ENCODE measurements at regions not wholly inside any gene's neighbourhood (a gene's known extent, or its start where the extent isn't known, plus 50 kb on each side); places are given as distances from the start of the nearest gene placed in this dataset.

DNA sequence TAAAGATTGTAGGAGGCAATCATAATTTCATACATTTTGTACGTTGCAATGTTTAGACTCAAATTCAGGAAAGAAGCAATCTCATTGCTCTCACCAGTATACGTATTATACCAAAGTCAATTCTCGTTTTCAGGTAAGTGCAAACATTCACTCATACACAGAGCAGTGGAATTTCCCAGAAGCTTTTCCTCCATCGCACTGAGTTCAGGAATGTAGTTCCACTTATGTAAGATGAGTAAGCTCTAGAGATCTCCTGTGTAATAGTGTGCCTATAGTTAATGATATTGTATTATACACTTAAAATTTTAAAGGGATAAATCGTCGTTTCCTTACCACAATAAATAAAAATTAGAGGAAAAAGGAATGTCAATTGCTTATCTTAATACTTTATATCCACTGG lies 470.8 kb upstream of the KCND2 start:
- DNase-seq, result no peak
- H3K27ac Mint-ChIP-seq (ENCODE audit: unreplicated experiment), result no peak overlapping the region
- H3K4me1 Mint-ChIP-seq (ENCODE audit: low read depth, unreplicated experiment), result no peaks in the 10 kb centered on the region
- TF ChIP-seq, protein P1, sequence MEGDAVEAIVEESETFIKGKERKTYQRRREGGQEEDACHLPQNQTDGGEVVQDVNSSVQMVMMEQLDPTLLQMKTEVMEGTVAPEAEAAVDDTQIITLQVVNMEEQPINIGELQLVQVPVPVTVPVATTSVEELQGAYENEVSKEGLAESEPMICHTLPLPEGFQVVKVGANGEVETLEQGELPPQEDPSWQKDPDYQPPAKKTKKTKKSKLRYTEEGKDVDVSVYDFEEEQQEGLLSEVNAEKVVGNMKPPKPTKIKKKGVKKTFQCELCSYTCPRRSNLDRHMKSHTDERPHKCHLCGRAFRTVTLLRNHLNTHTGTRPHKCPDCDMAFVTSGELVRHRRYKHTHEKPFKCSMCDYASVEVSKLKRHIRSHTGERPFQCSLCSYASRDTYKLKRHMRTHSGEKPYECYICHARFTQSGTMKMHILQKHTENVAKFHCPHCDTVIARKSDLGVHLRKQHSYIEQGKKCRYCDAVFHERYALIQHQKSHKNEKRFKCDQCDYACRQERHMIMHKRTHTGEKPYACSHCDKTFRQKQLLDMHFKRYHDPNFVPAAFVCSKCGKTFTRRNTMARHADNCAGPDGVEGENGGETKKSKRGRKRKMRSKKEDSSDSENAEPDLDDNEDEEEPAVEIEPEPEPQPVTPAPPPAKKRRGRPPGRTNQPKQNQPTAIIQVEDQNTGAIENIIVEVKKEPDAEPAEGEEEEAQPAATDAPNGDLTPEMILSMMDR (IDR thresholded peaks at IDR 0.05; ENCODE audit: partially characterized antibody, unreplicated experiment), result no peak
- no peaks in the 10 kb centered on the region for H3K36me3 Mint-ChIP-seq (ENCODE audit: unreplicated experiment)
- no peaks in the 10 kb centered on the region for H3K9me3 Mint-ChIP-seq (ENCODE audit: unreplicated experiment)
- H3K27me3 Mint-ChIP-seq (ENCODE audit: unreplicated experiment), result no peaks in the 10 kb centered on the region
- H3K4me3 Mint-ChIP-seq (ENCODE audit: unreplicated experiment), result no peak overlapping the region

DNA sequence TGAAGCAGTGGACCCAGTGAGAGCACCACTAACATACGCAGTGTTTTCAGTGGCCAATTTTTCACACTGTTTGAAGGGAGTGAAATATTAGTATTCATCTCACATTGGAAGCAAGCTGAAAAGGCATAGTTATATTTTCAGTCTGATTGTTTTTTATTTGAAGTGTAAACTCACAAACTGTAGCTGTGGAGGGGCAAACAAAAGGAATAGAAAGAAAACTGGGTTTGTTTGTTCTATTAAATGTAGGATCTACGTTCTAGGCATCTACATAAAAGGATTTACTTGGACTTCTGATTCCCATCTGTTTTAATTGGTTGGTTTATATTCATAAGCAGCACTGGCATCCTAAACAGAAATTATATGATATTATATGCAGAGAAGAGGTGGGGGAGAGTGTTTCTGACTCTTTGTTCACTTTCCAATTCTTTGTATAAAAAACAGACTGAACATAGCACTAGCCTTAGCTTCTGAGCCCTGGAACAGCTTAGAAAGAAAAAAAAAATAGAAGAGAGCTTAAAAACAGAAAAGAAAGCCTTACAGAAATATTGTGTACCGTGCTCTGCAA lies 447.8 kb upstream of the KCND2 start:
- H3K36me3 Mint-ChIP-seq (ENCODE audit: unreplicated experiment), result no peaks in the 10 kb centered on the region
- no peaks in the 10 kb centered on the region for H3K4me1 Mint-ChIP-seq (ENCODE audit: low read depth, unreplicated experiment)
- H3K4me3 Mint-ChIP-seq (ENCODE audit: unreplicated experiment), result no peak overlapping the region
- no peak for DNase-seq
- TF ChIP-seq, protein P1 (IDR thresholded peaks at IDR 0.05; ENCODE audit: partially characterized antibody, unreplicated experiment), result no peak
- H3K27me3 Mint-ChIP-seq (ENCODE audit: unreplicated experiment), result no peaks in the 10 kb centered on the region
- H3K27ac Mint-ChIP-seq (ENCODE audit: unreplicated experiment), result no peak overlapping the region
- peaks cover 1% of the 10 kb centered on the region for H3K9me3 Mint-ChIP-seq (ENCODE audit: unreplicated experiment)

DNA sequence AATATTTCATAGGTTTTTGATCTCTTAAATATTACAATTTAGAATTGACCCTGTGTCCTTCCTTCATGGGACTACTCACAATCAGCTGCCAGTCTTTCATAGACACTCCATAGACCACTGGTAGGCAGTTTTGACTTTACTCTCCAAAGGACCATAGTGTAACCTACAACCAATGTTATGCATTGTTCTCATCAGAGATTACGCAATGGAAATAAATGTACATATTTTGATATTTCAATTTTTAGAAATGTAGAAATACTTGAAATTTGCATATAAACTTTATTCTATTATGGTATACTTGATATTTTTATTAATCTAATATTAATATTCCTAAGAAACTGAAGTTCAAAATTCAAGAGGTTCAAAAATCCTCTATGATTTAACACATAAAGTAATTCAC lies 446.4 kb upstream of the KCND2 start:
- TF ChIP-seq, protein P1 (IDR thresholded peaks at IDR 0.05; ENCODE audit: partially characterized antibody, unreplicated experiment), result no peak
- Mint-ChIP-seq H3K4me1 (ENCODE audit: low read depth, unreplicated experiment) (no peaks in the 10 kb centered on the region), H3K4me3 (ENCODE audit: unreplicated experiment) (no peak overlapping the region), H3K9me3 (ENCODE audit: unreplicated experiment) (no peaks in the 10 kb centered on the region), H3K36me3 (ENCODE audit: unreplicated experiment) (no peaks in the 10 kb centered on the region), H3K27ac (ENCODE audit: unreplicated experiment) (no peak overlapping the region), H3K27me3 (ENCODE audit: unreplicated experiment) (no peaks in the 10 kb centered on the region)
- no peak for DNase-seq

DNA sequence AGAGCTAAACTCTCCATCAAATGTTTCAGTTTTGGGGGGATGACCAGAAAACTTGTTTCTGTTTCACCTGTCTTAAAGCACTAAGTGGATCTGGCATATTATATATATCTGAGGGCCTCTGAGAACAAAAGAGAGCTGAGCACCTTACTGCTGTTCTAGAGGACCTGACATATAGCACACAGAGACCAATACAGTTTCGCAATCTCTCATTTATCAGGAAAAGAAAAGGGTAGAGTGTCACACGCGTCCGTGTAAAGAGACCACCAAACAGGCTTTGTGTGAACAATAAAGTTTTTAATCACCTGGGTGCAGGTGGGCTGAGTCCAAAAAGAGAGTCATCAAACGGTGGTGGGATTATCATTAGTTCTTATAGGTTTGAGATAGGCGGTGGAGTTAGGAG lies 434.5 kb upstream of the KCND2 start:
- H3K4me1 Mint-ChIP-seq (ENCODE audit: low read depth, unreplicated experiment), result no peaks in the 10 kb centered on the region
- H3K4me3 Mint-ChIP-seq (ENCODE audit: unreplicated experiment), result no peak overlapping the region

DNA sequence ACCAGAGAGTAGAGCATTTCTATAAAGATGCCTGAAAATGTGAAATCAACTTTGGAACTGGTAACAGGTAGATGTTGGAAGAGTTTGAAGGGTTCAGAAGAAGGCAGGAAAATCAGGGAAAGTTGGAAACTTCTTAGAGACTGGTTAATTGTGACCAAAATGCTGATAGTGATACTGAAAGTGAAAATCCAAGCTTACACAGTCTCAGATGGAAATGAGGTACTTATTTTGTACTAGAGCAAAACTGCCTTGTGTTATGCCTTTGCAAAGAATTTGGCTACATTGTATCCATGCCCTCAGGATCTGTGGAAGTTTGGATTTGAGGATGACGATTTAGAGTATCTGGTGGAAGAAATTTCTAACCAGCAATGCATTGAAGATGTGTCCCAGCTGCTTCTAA lies 430.6 kb upstream of the KCND2 start:
- H3K27me3 Mint-ChIP-seq (ENCODE audit: unreplicated experiment), result peaks cover 2% of the 10 kb centered on the region
- H3K27ac Mint-ChIP-seq (ENCODE audit: unreplicated experiment), result no peak overlapping the region
- TF ChIP-seq, protein P1 (IDR thresholded peaks at IDR 0.05; ENCODE audit: partially characterized antibody, unreplicated experiment), result no peak
- H3K4me1 Mint-ChIP-seq (ENCODE audit: low read depth, unreplicated experiment), result no peaks in the 10 kb centered on the region
- no peaks in the 10 kb centered on the region for H3K36me3 Mint-ChIP-seq (ENCODE audit: unreplicated experiment)
- H3K9me3 Mint-ChIP-seq (ENCODE audit: unreplicated experiment), result no peaks in the 10 kb centered on the region
- no peak overlapping the region for H3K4me3 Mint-ChIP-seq (ENCODE audit: unreplicated experiment)
- DNase-seq, result no peak

More for the DNA sequence above, 434.5 kb upstream of the KCND2 start:
- peaks cover 2% of the 10 kb centered on the region for H3K27me3 Mint-ChIP-seq (ENCODE audit: unreplicated experiment)
- H3K27ac Mint-ChIP-seq (ENCODE audit: unreplicated experiment), result no peak overlapping the region
- H3K9me3 Mint-ChIP-seq (ENCODE audit: unreplicated experiment), result no peaks in the 10 kb centered on the region
- DNase-seq, result no peak
- TF ChIP-seq, protein P1 (IDR thresholded peaks at IDR 0.05; ENCODE audit: partially characterized antibody, unreplicated experiment), result no peak
- H3K36me3 Mint-ChIP-seq (ENCODE audit: unreplicated experiment), result no peaks in the 10 kb centered on the region

All from glutamatergic neuron (in vitro differentiated cells).